NT2/D1 (cell line): ENCODE measurements at regions not wholly inside any gene's neighbourhood (a gene's known extent, or its start where the extent isn't known, plus 50 kb on each side); places are given as distances from the start of the nearest gene placed in this dataset.

Source experiments
- DNase-seq: peaks from one replicate; pipeline ENCODE4 v3.0.0-alpha.2; 2011; ENCODE audit warnings: low read depth, low spot score
- H3K27me3 ChIP-seq: 2 replicates; pipeline ENCODE4 v1.6.0; 2011; ENCODE audit warnings: mild to moderate bottlenecking; ENCODE audit not compliant: insufficient read length, insufficient read depth
- H3K36me3 ChIP-seq: 2 replicates; pipeline ENCODE4 v1.6.1; 2011; ENCODE audit warnings: mild to moderate bottlenecking, low read length, mixed read lengths; ENCODE audit not compliant: insufficient read depth, insufficient read length
- H3K4me1 ChIP-seq: 2 replicates; pipeline ENCODE4 v1.5.1; 2011; ENCODE audit not compliant: insufficient read depth, insufficient read length
- H3K4me3 ChIP-seq: 2 replicates; pipeline ENCODE4 v1.5.1; 2011; ENCODE audit warnings: low read depth; ENCODE audit not compliant: insufficient read length
- H3K9ac ChIP-seq: 2 replicates; pipeline ENCODE4 v1.6.0; 2011; ENCODE audit warnings: low read depth; ENCODE audit not compliant: insufficient read length
- H3K9me3 ChIP-seq: 2 replicates; pipeline ENCODE4 v1.5.1; 2011; ENCODE audit warnings: mild to moderate bottlenecking, low read length; ENCODE audit not compliant: insufficient read depth
- SUZ12 ChIP-seq: IDR thresholded peaks from 2 replicates; pipeline ENCODE4 v1.6.1; 2011; ENCODE audit not compliant: insufficient read length, insufficient read depth; ENCODE audit errors: extremely low read depth
- YY1 ChIP-seq: IDR thresholded peaks from 2 replicates; pipeline ENCODE4 v1.6.1; 2011; ENCODE audit not compliant: insufficient read length, insufficient read depth
- ZNF274 ChIP-seq: IDR thresholded peaks from 2 replicates; pipeline ENCODE4 v1.6.1; 2011; ENCODE audit warnings: mild to moderate bottlenecking, low read depth, low read length

- no peak overlapping the region for H3K9ac ChIP-seq
- H3K4me3 ChIP-seq = no peak overlapping the region
- H3K4me1 ChIP-seq = no peaks in the 10 kb centered on the region
- no peaks in the 10 kb centered on the region for H3K9me3 ChIP-seq
- no peaks in the 10 kb centered on the region for H3K36me3 ChIP-seq
- H3K27me3 ChIP-seq = no peaks in the 10 kb centered on the region
- TF ChIP-seq SUZ12 (no peak), YY1 (no peak), ZNF274 (no peak)
- no peak for DNase-seq
These were observed 163.0 kb upstream of the LYPLAL1 start for GRCh38 chr1:219010720-219011119.

- H3K4me1 ChIP-seq = no peaks in the 10 kb centered on the region
- H3K27me3 ChIP-seq = no peaks in the 10 kb centered on the region
- H3K9ac ChIP-seq = no peak overlapping the region
- no peaks in the 10 kb centered on the region for H3K36me3 ChIP-seq
- no peak for DNase-seq
- no peak overlapping the region for H3K4me3 ChIP-seq
- no peaks in the 10 kb centered on the region for H3K9me3 ChIP-seq
- no peak for TF ChIP-seq SUZ12
- no peak for TF ChIP-seq YY1
- no peak for TF ChIP-seq ZNF274
These were observed 153.3 kb upstream of the LYPLAL1 start for GRCh38 chr1:219020386-219020785.

GRCh38 chr1:219020846-219021245, 152.8 kb upstream of the LYPLAL1 start:
- TF ChIP-seq YY1 (no peak), ZNF274 (no peak), SUZ12 (no peak)
- Histone ChIP-seq H3K36me3 (no peaks in the 10 kb centered on the region), H3K9me3 (no peaks in the 10 kb centered on the region), H3K4me1 (no peaks in the 10 kb centered on the region), H3K27me3 (no peaks in the 10 kb centered on the region), H3K4me3 (no peak overlapping the region), H3K9ac (no peak overlapping the region)
- DNase-seq = no peak

DNA sequence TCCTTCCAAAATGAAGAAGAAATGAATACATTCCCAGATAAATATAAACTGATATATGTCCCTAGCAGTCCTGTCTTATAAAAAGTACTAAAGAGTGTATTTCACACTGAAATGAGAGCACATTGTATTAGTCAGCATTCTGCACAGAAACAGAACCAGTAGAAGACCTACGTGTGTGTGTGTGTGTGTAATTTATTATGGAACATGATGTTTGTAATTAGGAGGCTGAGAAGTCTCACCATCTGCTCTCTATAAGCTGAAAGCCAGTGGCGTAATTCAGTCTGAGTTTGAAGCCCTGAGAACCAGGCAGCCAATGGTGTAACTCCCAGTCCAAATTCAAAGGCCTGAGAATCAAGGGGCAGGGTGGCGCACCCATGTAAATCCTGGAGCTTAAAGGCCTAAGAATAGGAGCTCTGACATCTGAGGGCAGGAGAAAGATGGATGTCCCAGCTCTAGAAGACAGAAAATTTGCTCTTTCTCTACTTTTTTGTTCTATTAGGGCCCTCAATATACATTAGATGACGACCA, 146.5 kb upstream of the LYPLAL1 start:
- Histone ChIP-seq H3K36me3 (no peaks in the 10 kb centered on the region), H3K4me1 (no peaks in the 10 kb centered on the region), H3K27me3 (no peaks in the 10 kb centered on the region), H3K4me3 (no peak overlapping the region), H3K9ac (no peak overlapping the region), H3K9me3 (no peaks in the 10 kb centered on the region; the same call in 1 of the 2 replicates)
- TF ChIP-seq SUZ12 (no peak), YY1 (no peak), ZNF274 (no peak)
- no peak for DNase-seq

- no peaks in the 10 kb centered on the region for H3K4me1 ChIP-seq
- DNase-seq = no peak
These were observed 141.9 kb upstream of the LYPLAL1 start for GRCh38 chr1:219031809-219032208.

GRCh38 chr1:219038398-219038797, 135.3 kb upstream of the LYPLAL1 start:
- no peak for TF ChIP-seq ZNF274
- no peak for TF ChIP-seq YY1
- no peak for TF ChIP-seq SUZ12
- Histone ChIP-seq H3K27me3 (no peaks in the 10 kb centered on the region), H3K4me1 (no peaks in the 10 kb centered on the region), H3K9ac (no peak overlapping the region), H3K9me3 (peaks cover 15% of the 10 kb centered on the region; the same call in 1 of the 2 replicates), H3K4me3 (no peak overlapping the region), H3K36me3 (no peaks in the 10 kb centered on the region)
- DNase-seq = no peak

More at GRCh38 chr1:219031809-219032208, 141.9 kb upstream of the LYPLAL1 start:
- Histone ChIP-seq H3K36me3 (no peaks in the 10 kb centered on the region), H3K27me3 (no peaks in the 10 kb centered on the region), H3K9ac (no peak overlapping the region), H3K9me3 (no peaks in the 10 kb centered on the region; the same call in 1 of the 2 replicates), H3K4me3 (no peak overlapping the region)
- TF ChIP-seq ZNF274 (no peak), YY1 (no peak), SUZ12 (no peak)

DNA sequence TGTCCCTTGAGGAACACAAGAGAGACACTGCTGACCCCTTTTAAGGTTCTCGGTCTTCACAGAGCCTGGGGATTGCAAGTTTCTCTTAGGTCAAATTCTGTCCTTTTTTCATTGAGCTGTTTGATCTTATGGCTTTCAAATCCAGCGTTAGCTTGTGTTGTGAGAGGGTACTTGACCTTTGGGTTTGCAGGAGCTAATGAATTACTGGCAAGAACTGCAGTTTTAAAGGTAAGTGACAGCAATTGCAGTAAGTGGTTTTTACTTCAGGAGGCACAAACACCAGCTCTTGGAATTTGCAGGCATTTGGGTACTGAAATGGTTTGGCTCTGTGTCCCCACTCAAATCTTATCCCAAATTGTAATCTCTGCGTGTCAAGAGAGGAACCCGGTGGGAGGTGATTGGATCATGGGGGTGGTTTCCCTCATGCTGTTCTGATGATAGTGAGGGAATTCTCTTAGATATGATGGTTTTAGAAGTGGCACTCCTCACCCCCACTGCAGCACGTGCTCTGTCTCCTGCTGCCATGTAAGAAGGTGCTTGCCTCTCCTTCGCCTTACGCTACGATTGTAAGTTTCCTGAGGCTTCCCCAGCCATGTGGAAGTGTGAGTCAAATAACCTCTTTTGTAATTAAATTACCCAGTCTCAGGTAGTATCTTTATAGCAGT, 134.5 kb upstream of the LYPLAL1 start:
- no peak overlapping the region for H3K4me3 ChIP-seq
- TF ChIP-seq ZNF274 = no peak
- no peak for TF ChIP-seq YY1
- no peak for TF ChIP-seq SUZ12
- H3K9me3 ChIP-seq = peaks cover 15% of the 10 kb centered on the region; the same call in 1 of the 2 replicates
- H3K9ac ChIP-seq = no peak overlapping the region
- DNase-seq = no peak
- H3K27me3 ChIP-seq = no peaks in the 10 kb centered on the region
- H3K4me1 ChIP-seq = no peaks in the 10 kb centered on the region
- no peaks in the 10 kb centered on the region for H3K36me3 ChIP-seq
